ENCODE measurements at regions not wholly inside any gene's neighbourhood (a gene's known extent, or its start where the extent isn't known, plus 50 kb on each side); places are given as distances from the start of the nearest gene placed in this dataset.
"Not testable (repeated sequence)": the region's sequence is repeated elsewhere in the genome, so short reads cannot be mapped to it uniquely, and the experiment has no call there.

DNA sequence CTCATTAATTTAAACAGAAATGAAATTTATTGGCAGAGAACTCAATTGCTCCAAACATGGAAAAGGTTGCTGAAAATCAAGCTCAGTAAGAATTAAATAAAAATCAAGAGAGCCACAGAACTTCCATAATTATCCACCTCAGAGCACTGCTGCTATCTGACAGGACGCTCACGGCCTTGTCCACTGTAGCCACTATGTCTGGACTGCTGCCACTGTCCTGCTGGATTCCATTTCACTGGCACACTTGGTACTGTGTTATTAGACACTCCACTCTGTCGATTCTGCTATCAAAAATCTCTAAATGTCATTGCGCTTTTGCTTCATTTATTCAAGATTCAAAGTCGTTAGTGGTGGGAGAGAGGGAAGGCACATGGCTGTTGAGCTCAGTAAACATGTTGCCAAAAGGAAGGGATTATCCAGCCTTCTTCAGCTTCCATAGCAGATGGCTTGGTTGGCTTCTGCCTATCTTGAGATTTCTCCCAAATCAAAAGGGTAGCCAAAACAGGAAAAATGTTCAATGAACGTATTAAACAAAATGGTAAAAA, 815.0 kb downstream of the CDH18 start:
- no peak for DNase-seq

DNA sequence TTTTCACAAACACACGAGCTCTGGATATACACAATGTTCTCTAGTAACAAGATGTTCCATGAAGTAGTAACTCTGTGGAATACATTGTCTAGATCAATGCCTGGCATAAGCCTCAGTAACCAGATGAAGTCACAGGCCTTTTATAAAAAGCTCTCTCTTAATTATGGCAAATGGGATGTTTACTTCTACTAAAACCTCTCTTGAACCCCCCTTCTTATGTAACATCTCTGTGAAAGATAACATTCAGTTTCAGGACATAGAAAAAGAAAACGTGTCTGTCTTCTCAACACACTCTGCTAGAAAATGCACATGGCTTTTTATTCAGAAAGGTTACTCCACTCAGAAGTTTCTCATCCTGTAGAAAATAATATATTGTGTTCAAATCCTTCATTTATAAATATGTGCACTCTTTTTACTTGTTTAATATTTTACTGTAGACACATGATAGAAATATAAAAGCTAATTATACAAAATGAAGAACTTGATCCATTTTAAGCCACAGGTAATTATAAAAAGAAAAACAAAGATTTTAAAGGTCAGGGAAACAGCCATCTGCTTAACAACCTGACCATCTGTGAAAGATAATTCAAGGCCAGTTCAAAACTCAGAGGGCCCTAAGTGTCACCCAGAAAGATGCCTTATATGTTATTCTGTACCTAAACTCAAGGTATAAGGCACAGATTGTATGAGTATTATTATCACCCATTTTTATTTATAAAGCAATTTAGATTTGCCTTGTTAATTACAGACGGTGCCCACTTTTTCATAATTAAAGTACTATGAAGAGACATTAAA, 812.0 kb downstream of the CDH18 start:
- no peak for DNase-seq

DNA sequence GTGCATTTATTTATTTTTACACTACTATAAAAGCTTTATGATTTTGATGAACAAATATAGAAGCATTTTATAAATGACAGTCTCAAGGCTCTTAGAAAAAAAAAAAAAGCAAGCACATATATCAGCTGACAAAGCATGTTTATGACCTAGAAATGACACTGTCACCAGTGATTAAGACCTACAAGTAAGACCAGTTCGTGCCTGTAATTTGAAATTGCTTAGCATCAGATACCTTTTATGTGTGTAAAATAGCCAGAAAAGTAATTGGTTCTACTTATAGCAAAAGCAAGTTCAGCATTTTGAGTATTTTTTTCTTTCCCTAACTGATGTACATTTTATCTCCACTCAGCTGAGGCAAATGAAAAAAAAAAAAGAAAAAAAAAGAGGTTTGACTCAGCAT, 808.4 kb downstream of the CDH18 start:
- DNase-seq = no peak

DNA sequence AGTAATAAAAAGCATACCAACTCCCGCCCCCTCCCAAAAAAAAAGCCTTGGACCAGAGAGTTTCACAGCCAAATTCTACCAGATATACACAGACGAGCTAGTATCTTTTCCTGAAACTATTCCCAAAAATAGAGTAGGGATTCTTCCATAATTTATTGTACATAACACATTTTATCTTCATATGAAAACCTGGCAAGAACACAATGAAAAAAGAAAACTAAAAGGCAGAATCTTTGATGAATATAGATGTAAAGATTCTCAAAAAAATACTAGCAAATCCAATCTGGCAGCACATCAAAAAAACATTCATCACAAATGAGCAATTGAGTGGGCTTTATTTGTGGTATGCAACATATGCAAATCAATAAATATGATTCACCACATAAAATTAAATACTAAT, 798.8 kb downstream of the CDH18 start:
- no peak for DNase-seq

DNA sequence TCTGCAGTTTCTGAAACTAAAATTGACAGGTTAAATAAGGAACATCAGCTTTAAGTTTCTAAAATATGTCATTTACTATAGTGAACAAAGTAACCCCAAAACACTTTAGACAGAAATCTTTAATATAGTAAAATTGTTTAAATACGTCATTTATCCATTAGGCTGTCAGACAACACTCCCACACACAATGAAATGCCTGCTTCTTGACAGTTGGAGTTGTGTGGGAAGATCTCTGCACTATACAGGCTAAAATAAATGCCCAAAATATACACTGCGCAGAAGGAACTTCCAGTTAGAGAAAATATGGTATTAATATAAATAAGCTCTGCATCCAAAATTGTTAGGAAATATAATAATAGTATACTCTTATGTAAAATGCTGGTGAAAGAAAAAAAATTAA, 794.4 kb downstream of the CDH18 start:
- no peak for DNase-seq

DNA sequence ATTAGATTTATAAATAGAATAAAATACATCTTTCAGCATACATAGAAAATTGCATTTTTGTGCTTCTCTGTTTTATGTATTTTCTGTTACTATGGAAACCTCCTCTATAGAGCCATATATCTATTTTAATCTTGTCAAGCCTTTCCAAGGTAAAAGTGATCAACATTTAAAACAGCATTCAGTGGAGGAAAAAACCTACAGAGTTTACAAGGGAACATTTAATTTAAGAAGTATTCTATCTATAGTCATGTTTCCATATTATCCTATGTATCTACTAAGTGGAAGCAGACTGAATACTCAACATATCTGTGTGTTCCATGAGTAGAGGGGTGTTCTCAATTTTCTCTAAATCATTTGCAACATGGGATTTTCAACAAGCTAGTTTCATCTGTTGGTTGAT, 791.4 kb downstream of the CDH18 start:
- no peak for DNase-seq

DNA sequence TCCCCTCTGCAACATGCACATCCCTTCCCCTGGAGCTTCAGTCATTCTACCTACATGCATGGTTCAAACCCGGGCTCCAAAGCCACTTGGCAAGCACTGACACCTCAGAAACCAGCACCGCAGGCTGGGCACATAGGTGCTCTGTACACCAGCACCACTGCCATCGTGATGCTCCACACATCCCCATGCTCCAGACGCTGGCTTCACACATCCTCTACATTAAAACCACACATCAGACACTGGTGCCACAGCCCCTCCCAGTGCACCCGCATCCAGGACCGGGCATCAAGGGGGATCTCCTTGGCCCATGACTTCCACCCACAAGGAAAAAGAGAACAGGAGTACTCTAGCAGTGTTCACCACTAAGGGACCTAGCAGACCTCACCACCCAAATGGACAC, 787.7 kb downstream of the CDH18 start:
- no peak for DNase-seq

DNA sequence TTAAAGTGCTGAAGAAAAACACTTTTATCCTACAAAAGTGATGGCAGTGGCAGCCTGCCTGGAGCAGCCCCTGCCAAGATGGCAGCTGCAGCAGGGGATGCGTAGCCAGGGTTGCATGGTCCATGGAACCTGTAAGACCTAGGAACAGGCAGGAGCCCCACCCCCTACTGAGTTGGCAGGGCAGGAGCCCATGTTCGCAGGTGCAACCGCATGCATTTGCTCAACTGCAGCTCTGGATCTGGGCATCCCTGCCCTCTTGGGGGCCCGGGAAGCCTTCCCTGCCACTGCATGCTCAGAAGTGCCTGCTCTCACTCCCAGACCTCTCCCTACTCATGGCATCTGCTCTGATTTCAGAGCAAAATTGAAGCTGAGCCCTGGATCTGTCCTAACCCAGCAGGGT, 779.6 kb downstream of the CDH18 start:
- DNase-seq = no peak

DNA sequence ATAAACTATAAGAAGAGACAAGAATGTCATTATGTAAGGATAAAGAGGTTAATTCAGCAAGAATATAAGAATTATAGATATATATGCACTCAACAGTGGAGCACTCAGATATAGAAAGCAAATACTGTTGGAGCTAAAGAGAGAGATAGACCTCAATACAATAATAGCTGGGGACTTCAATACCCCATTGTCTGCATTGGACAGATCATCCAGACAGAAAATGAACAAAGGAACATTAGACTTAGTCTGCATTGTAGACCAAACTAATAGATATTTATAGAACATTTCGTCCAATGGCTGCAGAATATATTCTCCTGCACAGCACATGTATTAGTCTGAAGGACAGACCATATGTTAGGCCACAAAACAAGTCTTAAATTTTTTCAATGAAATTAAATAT, 777.1 kb downstream of the CDH18 start:
- no peak for DNase-seq

DNA sequence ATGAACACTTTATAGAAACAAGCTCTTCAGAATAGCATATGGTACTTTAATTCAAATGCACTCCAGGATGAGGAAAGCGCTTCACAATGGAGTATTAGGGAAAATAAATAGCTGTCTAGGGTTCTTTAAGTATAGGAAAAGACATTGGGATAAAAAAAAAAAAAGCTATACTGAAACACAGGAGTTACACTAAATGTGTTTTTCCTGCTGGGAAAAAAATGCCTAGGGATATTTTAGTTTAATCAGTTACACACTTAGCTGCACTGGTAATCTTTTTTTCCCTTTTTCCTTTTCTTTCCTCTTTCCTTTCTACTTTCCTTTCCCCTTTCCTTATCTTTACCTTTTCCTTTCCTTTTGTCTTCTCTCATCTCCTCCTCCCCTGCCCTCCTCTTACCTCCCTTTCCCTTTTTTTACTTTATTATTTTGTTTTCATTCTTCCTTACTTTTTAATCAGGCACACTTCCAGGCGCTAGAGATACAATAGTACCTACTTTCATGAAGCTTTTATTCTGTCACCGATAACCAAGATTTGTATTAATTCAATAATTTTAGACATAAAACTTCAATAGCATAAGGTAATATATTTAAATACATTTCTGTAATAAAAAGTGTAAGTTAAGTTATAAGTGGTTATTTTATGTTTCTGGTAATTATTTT, 758.7 kb downstream of the CDH18 start:
- no peak for DNase-seq

DNA sequence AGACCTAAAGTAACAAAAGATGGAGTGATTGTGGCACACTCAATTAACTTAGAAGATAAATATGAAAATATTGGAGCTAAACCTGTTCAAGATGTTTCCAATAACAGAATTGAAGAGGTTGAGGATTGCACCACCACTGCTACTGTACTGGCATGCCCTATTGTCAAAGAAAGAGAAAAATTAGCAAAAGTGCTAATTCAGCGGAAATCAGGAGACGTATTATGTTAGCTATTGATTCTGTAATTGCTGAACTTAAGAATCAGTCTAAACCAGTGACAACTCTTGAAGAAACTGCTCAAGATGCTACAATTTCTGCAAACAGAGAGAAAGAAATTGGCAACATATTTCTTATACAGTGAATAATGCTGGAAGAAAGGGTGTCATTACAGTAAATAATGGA, 754.4 kb downstream of the CDH18 start:
- DNase-seq = no peak

DNA sequence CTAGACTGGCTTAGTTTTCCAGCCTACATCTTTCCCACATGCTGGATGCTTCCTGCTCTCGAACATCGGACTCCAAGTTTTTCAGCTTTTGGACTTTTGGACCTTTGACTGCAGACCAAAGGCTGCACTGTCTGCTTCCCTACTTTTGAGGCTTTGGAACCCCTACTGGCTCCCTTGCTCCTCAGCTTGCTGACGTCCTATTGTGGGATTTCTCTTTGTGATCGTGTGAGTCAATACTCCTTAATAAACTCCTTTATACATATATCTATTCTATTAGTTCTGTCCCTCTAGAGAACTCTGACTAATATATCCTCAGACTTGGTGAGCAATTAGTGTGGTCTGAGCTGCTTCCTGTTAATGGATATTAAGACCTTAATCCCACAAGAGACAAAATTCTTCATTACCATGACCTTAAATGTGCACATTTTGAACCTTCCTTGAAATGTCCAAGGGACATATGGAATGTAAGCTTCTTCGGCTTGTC, 752.9 kb downstream of the CDH18 start:
- no peak for DNase-seq

DNA sequence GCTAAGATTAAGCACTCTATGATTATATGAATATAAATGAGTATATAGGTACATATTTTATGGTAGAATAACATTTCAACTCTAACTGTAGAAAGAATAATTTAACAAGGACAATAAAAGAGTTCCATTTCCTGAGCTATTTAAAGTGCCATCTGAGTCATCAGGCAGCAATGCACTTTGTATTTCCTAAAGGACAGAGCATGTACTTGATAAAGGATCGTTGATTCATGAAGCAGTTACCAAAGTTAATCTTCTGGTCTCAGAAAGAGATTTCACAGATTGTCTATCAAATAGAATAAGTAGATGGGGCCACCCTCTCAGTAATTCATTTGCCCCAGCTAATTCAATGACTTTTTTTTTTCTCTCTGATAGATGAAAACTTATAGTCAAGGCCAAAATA, 747.8 kb downstream of the CDH18 start:
- no peak for DNase-seq

DNA sequence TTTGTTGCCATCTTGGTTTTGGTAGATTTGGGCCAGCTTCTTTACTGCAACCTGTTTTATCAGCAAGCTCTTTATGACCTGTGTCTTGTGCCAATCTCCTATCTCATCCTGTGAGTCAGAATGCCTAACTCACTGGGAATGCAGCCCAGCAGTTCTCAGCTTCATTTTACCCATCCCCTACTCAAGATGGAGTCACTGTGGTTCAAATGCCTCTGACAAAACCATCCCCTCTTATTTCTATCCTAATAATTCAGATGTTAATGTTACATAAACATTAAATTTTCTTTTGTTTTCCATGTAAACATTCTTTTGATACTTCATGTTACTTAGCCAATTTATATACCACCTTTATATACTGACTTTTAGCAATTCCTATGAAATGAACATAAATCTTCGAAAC, 746.3 kb downstream of the CDH18 start:
- DNase-seq = no peak

DNA sequence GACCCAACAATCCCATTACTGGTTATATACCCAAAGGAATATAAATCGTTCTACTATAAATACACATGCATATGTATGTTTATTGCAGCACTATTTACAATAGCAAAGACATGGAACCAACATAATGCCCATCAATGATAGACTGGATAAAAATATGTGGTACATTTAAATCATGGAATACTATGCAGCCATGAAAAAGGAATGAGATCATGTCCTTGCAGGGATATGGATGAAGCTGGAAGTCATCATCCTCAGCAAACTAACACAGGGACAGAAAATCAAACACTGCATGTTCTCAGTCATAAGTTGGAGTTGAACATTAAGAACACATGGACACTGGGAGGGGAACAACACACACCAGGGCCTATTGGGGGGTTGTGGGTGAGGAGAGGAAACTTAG, 741.8 kb downstream of the CDH18 start:
- DNase-seq = not testable (repeated sequence)

DNA sequence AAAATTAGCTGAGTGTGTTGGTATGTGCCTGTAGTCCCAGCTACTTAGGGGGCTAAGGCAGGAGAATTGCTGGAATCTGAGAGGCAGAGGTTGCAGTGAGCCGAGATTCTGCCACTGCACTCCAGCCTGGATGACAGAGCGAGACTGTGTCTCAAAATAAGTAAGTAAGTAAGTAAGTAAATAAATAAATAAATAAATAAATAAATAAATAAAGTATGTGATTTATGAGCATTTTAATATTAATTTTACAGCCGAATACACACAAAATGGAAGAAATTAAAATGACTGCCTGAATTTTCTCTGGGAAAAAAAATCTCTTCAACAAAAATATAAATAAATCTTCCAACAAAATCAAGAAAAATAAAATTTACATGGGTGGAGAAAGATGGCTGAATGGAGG, 740.7 kb downstream of the CDH18 start:
- DNase-seq = no peak

DNA sequence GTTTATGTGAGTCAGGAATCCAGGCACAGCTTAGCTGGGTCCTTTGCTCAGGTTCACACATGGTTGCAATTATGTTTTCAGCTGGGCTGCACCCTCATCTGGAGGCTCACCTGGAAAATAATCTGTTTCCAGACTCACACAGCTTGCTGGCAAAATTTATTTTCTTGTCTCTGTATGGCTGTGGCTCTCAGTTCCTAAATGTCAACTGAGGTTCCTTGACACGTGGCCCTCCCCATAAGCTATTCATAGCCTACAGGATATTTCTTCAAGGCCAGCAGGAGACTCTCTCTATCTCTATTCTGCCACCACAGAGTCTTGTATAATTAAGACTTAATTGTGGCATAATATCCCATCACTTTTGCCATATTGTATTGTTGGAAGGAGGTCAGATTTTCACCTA, 732.0 kb downstream of the CDH18 start:
- no peak for DNase-seq

DNA sequence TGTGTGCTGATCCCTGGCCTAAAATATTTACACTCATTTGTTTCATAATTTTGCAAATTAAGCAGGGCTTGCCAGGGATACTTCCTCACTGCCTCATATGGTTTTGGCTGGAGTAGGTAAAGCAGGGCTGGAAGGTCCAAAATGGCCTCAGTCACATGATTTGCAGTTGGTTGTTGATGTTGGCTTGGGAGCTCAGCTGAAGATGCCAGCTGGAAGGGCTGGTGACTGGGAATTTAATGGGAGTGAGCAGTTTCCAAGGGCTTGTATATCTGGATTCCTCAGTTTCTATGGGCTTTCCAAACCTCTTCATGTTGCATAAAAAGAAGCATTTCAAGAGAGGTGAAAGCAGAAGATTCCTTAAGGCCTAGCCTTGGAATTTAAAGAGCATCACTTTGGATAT, 729.3 kb downstream of the CDH18 start:
- no peak for DNase-seq

DNA sequence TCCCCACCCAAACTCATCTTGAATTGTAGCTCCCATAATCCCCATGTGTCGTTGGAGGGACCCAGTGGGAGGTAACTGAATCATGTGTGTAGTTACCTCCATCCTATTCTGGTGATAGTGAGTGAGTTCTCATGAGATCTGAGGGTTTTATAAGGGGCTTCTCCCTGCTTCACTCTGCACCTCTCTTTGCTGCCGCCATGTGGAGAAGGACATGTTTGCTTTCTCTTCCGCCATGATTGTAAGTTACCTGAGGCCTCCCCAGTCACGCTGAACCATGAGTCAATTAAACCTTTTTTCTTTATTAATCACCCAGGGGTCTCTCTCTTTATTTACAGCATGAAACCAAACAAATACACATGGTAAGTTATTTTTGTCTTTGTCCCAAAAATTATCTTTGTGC, 726.1 kb downstream of the CDH18 start:
- DNase-seq = no peak

DNA sequence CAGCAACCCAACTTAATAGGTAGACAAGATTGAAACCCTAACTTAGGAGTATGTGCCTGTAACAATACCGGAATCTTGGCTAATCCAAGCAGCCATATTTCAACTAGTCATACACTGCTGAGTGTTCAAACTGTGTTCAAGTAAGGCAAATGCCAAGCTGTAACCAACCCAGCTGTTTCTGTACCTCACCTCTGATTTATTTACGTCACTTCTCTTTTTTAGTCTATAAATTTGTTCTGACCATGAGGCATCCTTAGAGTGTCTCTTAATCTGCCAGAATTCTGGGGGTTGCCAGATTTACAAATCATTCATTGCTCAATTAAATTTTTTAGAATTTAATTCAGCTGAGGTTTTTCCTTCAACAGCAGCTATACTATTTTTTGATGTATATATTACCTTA, 723.2 kb downstream of the CDH18 start:
- no peak for DNase-seq

DNA sequence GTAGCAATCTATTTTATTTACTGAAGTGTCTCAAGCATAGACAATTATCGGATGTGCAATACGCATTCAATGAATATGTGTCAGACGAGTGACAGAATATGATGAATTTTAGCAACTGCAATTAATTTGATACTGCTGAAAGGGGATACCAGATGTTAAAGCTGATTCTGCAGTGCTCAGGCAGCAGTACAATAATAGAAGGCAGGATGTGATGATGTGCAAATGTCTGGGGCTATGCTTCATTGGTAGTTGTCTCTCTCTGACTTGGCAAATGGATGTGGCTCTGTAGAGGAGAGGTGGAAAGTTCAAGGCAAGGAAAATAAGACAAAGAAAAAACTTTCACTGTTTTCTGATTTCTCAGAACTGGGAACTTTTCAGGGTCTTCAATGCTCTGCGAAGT, 721.2 kb downstream of the CDH18 start:
- no peak for DNase-seq

DNA sequence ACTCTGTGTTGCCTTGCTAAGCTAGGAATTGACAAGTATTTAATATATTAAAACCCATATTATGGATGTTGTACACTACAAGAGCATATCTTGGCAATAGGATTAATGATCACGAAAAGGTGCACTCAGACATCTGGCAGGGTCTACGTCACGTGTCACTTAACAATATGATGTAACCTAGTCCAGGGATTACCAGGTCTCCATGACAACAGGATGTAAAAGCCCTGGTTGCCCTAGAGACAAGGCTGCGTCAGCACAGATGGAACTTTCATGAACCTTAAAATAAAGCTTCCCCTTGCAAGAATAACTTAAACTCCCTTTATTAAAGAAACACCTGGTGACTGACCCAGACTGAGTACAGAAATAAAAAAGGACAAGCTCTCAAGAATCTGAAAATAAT, 717.8 kb downstream of the CDH18 start:
- no peak for DNase-seq

DNA sequence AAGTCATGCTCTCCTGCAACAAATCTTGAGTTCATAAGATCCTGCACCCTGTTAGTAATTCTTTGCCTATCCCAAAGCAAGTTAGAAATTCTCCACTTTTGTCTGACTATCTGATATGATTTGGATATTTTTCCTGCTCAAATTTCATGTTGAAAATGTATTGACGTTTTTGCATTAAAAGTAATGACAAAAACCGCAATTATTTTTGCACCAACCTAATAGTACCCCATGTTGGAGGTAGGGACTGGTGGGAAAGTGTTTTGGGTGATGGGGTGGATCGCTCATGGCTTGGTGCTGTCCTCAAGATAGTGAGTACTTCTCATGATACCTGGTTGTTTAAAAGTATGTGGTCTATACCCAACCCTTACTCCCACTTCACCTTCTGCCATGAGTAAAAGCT, 713.4 kb downstream of the CDH18 start:
- no peak for DNase-seq

DNA sequence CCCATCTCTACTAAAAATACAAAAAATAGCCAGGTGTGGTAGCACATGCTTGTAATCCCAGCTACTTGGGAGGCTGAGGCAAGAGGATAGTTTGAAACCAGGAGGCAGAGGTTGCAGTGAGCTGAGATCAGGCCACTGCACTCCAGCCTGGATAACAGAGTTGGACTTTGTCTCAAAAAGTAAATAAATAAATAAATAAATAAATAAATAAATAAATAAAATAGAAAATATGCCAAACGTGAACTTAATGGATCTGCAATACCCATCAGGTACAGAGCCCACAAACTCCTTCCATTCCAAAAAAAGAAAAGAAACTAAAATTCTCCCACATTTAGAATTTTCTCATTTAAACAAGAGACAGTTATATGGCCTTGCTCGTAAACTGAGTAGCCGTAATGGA, 702.7 kb downstream of the CDH18 start:
- DNase-seq = no peak

Data from activated naive CD4-positive, alpha-beta T cell treated with anti-CD3 and anti-CD28 coated beads, Interleukin-2, amount 50 U/mL, for 16 hours (primary cell).